IMR-90 (cell line): ENCODE measurements at regions not wholly inside any gene's neighbourhood (a gene's known extent, or its start where the extent isn't known, plus 50 kb on each side); places are given as distances from the start of the nearest gene placed in this dataset.

Source experiments
- CTCF ChIP-seq: conservative IDR thresholded peaks from 2 replicates; pipeline ENCODE4 v1.5.1; 2012; ENCODE audit warnings: mild to moderate bottlenecking, low read depth, low read length, improper control_type of control experiment
- FOS ChIP-seq: fragments of 150-350 bp; IDR thresholded peaks from 2 replicates; pipeline ENCODE4 v1.6.1; 2016; ENCODE audit warnings: low read depth, low read length
- MAFK ChIP-seq: IDR thresholded peaks from 2 replicates; pipeline ENCODE4 v1.6.1; 2012; ENCODE audit warnings: low read depth, low read length, improper control_type of control experiment
- MXI1 ChIP-seq: IDR thresholded peaks from 2 replicates; pipeline ENCODE4 v1.6.1; 2012; ENCODE audit warnings: low read depth, mild to moderate bottlenecking, low read length, moderate library complexity, borderline replicate concordance
- POLR2A ChIP-seq: IDR thresholded peaks from 2 replicates; pipeline ENCODE4 v1.6.1; 2012; ENCODE audit warnings: mild to moderate bottlenecking, low read depth, low read length
- RAD21 ChIP-seq: IDR thresholded peaks from 2 replicates; pipeline ENCODE4 v1.6.1; 2012; ENCODE audit warnings: low read length, improper control_type of control experiment
- RFX5 ChIP-seq: IDR thresholded peaks from 2 replicates; pipeline ENCODE4 v1.8.0; 2012; ENCODE audit warnings: low read depth, mild to moderate bottlenecking, low read length, moderate library complexity
- SMC3 ChIP-seq: fragments of 150-350 bp; IDR thresholded peaks from 2 replicates; pipeline ENCODE4 v1.6.1; 2016; ENCODE audit warnings: low read depth, mild to moderate bottlenecking, antibody characterized with exemption, low read length, moderate library complexity
- TF ChIP-seq, protein P1 (sequence below): fragments of 150-350 bp; IDR thresholded peaks from 2 replicates; pipeline ENCODE4 v1.6.1; 2016; ENCODE audit warnings: low read depth, mild to moderate bottlenecking, low read length, moderate library complexity, borderline replicate concordance

- TF ChIP-seq CTCF: no peak
- TF ChIP-seq MAFK: no peak
- no peak for TF ChIP-seq MXI1
- no peak for TF ChIP-seq RFX5
- TF ChIP-seq POLR2A: no peak
- TF ChIP-seq RAD21: no peak
- no peak for TF ChIP-seq SMC3
- TF ChIP-seq FOS: no peak
- TF ChIP-seq, protein P1, sequence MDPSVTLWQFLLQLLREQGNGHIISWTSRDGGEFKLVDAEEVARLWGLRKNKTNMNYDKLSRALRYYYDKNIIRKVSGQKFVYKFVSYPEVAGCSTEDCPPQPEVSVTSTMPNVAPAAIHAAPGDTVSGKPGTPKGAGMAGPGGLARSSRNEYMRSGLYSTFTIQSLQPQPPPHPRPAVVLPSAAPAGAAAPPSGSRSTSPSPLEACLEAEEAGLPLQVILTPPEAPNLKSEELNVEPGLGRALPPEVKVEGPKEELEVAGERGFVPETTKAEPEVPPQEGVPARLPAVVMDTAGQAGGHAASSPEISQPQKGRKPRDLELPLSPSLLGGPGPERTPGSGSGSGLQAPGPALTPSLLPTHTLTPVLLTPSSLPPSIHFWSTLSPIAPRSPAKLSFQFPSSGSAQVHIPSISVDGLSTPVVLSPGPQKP: no peak
Measured at GRCh38 chr10:25820874-25821273, 113.2 kb upstream of the MYO3A start.
